Gastrocnemius medialis (tissue), 4 donors: ENCODE measurements at regions not wholly inside any gene's neighbourhood (a gene's known extent, or its start where the extent isn't known, plus 50 kb on each side); places are given as distances from the start of the nearest gene placed in this dataset.

Experiments used
- CTCF ChIP-seq, 5 experiments: fragments of 450-650 bp in 3 of 5; fragments of 200-600 bp in 2 of 5; sonication (generic) in 2 of 5; IDR thresholded peaks in 4 of 5; conservative IDR thresholded peaks in 1 of 5; 1 replicate in 4 of 5; 2 replicates in 1 of 5; pipeline ENCODE4 v1.5.1; 2016 to 2019; ENCODE audit warnings: antibody characterized with exemption in 5 of 5, mild to moderate bottlenecking in 3 of 5, moderate library complexity in 3 of 5
- POLR2A ChIP-seq, 2 donors: fragments of 450-650 bp; IDR thresholded peaks; one replicate each; pipeline ENCODE4 v1.6.1; 2017; ENCODE audit warnings: antibody characterized with exemption in 2 of 2, mild to moderate bottlenecking in 2 of 2, moderate library complexity in 2 of 2

DNA sequence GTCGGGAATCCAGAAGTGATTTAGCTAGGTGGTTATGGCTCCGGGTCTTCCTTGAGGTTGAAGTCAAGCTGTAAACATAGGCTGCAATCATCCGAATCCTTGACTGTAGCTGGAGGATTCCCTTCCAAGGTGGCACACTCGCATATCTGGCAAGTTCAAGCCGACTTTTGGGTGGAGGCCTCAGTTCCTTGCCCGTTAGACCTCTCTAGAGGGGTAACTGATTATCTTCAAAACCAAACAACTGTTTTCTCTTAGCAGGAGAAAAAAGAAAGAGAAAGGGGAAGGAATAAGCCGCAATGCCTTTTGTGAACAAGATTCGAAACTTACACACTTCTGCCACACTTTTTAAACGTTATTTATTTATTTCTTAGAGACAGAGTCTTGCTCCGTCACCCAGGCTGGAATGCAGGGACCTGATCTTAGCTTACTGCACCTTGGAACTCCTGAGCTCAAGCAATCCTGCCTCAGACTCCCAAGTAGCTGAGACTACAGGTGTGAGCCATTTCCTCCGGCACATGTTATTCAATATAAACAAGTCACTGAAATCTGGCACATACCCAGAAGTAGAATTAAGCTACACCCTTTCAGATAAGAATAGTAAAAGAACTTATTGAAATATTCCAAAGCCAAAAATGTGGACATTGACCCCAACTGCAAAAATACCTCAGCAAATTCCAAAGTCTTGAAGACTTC is 76.3 kb downstream of the HFE start:
- TF ChIP-seq CTCF (IDR thresholded peaks at IDR 0.05 in 4 of 5, conservative IDR thresholded peaks at IDR 0.05 in 1 of 5) (no peak), POLR2A (IDR thresholded peaks at IDR 0.05) (no peak)
